Epithelial cell of esophagus (primary cell): ENCODE measurements at regions not wholly inside any gene's neighbourhood (a gene's known extent, or its start where the extent isn't known, plus 50 kb on each side); places are given as distances from the start of the nearest gene placed in this dataset.
A peak's percentile ranks its signal among the peaks of the same experiment; 100 is the strongest.
"Not testable (repeated sequence)": the region's sequence is repeated elsewhere in the genome, so short reads cannot be mapped to it uniquely, and the experiment has no call there.

Source experiments
- DNase-seq: peaks from one replicate; pipeline ENCODE4 v3.0.0; 2010; ENCODE audit warnings: low read depth
- H3K4me3 ChIP-seq: 2 replicates; pipeline ENCODE4 v1.5.1; 2011; ENCODE audit warnings: mild to moderate bottlenecking, low read length, control low read depth
- CTCF ChIP-seq: IDR thresholded peaks from 2 replicates; pipeline ENCODE4 v1.5.1; 2011; ENCODE audit warnings: low read depth, mild to moderate bottlenecking, low read length, control low read depth, inconsistent platforms; ENCODE audit not compliant: insufficient read depth; ENCODE audit errors: missing control alignments

GRCh38 chr17:30731210-30732132 is 93.0 kb downstream of the CRLF3 start:
- DNase-seq = peak; percentile 73
- peak overlapping the region; percentile 72 for H3K4me3 ChIP-seq

GRCh38 chr17:30730837-30731209 is 93.7 kb downstream of the CRLF3 start:
- H3K4me3 ChIP-seq = peak overlapping the region; percentile 31
- DNase-seq = not testable (repeated sequence)

- not testable (repeated sequence) for H3K4me3 ChIP-seq, DNase-seq
Observed at GRCh38 chr17:30730171-30730836, 94.2 kb downstream of the CRLF3 start.

- DNase-seq = not testable (repeated sequence)
Observed at GRCh38 chr17:30729471-30730170, 94.9 kb downstream of the CRLF3 start.

GRCh38 chr17:30727517-30727916 is 97.0 kb downstream of the CRLF3 start:
- H3K4me3 ChIP-seq, DNase-seq: not testable (repeated sequence)

More at GRCh38 chr17:30729471-30730170, 94.9 kb downstream of the CRLF3 start:
- not testable (repeated sequence) for H3K4me3 ChIP-seq

GRCh38 chr17:30726734-30727133 is 97.8 kb downstream of the CRLF3 start:
- not testable (repeated sequence) for H3K4me3 ChIP-seq, DNase-seq

GRCh38 chr17:30726310-30726709 is 98.2 kb downstream of the CRLF3 start:
- DNase-seq, H3K4me3 ChIP-seq: not testable (repeated sequence)

GRCh38 chr17:30724034-30724650 is 100.3 kb downstream of the CRLF3 start:
- not testable (repeated sequence) for H3K4me3 ChIP-seq, DNase-seq

GRCh38 chr17:30722114-30722780 is 102.2 kb downstream of the CRLF3 start:
- not testable (repeated sequence) for DNase-seq, H3K4me3 ChIP-seq

GRCh38 chr17:30720971-30721370 is 103.5 kb downstream of the CRLF3 start:
- not testable (repeated sequence) for DNase-seq, H3K4me3 ChIP-seq

GRCh38 chr17:30720013-30720471 is 104.5 kb downstream of the CRLF3 start:
- no peak for TF ChIP-seq CTCF
- H3K4me3 ChIP-seq = no peak overlapping the region

More at GRCh38 chr17:30720013-30720471, 104.5 kb downstream of the CRLF3 start:
- DNase-seq = no peak
